ENCODE measurements at regions not wholly inside any gene's neighbourhood (a gene's known extent, or its start where the extent isn't known, plus 50 kb on each side); places are given as distances from the start of the nearest gene placed in this dataset.

DNA sequence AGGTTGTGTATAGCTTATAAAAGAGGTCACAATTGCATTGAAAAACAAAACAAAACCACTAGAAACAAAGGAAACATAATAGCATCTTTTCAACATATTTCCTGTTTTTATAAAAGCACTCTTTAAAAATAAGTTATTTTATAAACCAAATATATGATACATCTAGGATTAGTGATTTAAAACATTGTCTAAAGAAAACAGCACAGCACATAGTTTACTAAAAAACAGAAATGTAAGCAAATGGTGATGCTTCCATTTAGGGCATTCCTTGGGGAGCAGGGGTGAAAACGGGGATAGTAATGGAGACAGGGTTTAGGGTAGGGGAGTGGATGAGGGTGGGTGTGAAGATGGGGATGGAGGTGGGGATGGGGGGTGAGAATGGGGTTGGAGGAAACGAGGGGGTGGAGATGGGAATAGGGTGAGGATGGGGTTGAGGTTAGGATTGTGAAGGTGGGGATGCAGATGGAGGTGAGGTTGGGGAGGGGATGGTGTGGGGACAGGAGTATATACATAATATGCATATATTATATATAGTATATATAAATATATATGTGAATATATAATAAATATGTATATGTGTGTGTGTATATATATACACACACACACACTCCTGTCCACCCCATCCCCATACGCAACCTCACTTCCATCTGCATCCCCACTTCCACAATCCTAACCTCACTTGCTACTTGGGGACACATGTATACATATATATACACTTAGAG lies 1519.5 kb downstream of the CDH11 start:
- H3K9ac ChIP-seq (ENCODE audit: low read length) = no peak overlapping the region
- H4K20me1 ChIP-seq (ENCODE audit: insufficient read depth) = no peaks in the 10 kb centered on the region
- no peak overlapping the region for H3K4me2 ChIP-seq (ENCODE audit: low read length)
- H3K36me3 ChIP-seq (ENCODE audit: insufficient read depth, low read length) = no peaks in the 10 kb centered on the region
- no peak overlapping the region for H3K27ac ChIP-seq (ENCODE audit: low read length)
- H3K9me2 ChIP-seq (ENCODE audit: insufficient read depth, low read length) = no peaks in the 10 kb centered on the region
- no peak overlapping the region for H2AFZ ChIP-seq (ENCODE audit: low read depth, low read length)
- H3K9me3 ChIP-seq (ENCODE audit: low read length) = no peaks in the 10 kb centered on the region
- H3K27me3 ChIP-seq (ENCODE audit: insufficient read depth, low read depth, low read length) = no peaks in the 10 kb centered on the region
- TF ChIP-seq SMC3 (conservative IDR thresholded peaks at IDR 0.05; ENCODE audit: poor library complexity) = no peak
- TF ChIP-seq EP300 (conservative IDR thresholded peaks at IDR 0.05; ENCODE audit: poor library complexity, severe bottlenecking) = no peak
- TF ChIP-seq POLR2AphosphoS5 (IDR thresholded peaks at IDR 0.05) = no peak
- TF ChIP-seq MXI1 (conservative IDR thresholded peaks at IDR 0.05; ENCODE audit: poor library complexity, severe bottlenecking) = no peak
- no peak for TF ChIP-seq TAF1 (IDR thresholded peaks at IDR 0.05; ENCODE audit: low read depth)
- TF ChIP-seq, protein P1, sequence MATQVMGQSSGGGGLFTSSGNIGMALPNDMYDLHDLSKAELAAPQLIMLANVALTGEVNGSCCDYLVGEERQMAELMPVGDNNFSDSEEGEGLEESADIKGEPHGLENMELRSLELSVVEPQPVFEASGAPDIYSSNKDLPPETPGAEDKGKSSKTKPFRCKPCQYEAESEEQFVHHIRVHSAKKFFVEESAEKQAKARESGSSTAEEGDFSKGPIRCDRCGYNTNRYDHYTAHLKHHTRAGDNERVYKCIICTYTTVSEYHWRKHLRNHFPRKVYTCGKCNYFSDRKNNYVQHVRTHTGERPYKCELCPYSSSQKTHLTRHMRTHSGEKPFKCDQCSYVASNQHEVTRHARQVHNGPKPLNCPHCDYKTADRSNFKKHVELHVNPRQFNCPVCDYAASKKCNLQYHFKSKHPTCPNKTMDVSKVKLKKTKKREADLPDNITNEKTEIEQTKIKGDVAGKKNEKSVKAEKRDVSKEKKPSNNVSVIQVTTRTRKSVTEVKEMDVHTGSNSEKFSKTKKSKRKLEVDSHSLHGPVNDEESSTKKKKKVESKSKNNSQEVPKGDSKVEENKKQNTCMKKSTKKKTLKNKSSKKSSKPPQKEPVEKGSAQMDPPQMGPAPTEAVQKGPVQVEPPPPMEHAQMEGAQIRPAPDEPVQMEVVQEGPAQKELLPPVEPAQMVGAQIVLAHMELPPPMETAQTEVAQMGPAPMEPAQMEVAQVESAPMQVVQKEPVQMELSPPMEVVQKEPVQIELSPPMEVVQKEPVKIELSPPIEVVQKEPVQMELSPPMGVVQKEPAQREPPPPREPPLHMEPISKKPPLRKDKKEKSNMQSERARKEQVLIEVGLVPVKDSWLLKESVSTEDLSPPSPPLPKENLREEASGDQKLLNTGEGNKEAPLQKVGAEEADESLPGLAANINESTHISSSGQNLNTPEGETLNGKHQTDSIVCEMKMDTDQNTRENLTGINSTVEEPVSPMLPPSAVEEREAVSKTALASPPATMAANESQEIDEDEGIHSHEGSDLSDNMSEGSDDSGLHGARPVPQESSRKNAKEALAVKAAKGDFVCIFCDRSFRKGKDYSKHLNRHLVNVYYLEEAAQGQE (IDR thresholded peaks at IDR 0.05; ENCODE audit: borderline replicate concordance) = no peak
- no peak for TF ChIP-seq EZH2 (IDR thresholded peaks at IDR 0.05; ENCODE audit: borderline replicate concordance, insufficient read depth, low read length, poor library complexity, severe bottlenecking)
- H3K79me2 ChIP-seq (replicated peaks; ENCODE audit: insufficient read depth, low read length) = no peaks in the 10 kb centered on the region
- H3K4me3 ChIP-seq (ENCODE audit: low read length) = no peak overlapping the region
- H3F3A ChIP-seq (ENCODE audit: insufficient read depth, low read length, poor library complexity, severe bottlenecking) = no peaks in the 10 kb centered on the region

DNA sequence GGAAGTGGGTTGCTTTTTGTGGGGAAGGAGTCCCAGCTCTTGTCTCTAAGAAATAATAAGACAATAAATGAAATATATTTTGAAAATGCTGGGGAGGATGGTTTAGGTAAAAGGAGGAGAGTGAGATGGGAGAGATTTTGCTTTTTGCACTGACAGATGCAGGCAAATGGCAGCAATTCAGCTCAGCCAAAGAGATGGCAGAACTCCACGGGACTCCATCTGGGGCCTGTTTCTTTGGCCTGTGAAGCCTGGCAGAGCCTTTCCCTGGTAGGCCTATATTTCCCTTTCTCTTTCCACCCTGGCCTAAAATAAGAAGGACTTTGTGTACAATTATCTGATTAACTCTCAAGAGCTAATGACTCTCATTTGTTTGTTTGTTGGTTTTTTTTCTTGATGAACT lies 1525.1 kb downstream of the CDH11 start:
- no peaks in the 10 kb centered on the region for H3K79me2 ChIP-seq (replicated peaks; ENCODE audit: insufficient read depth, low read length)
- no peaks in the 10 kb centered on the region for H3K36me3 ChIP-seq (ENCODE audit: insufficient read depth, low read length)
- H3K9ac ChIP-seq (ENCODE audit: low read length) = no peak overlapping the region
- no peaks in the 10 kb centered on the region for H3F3A ChIP-seq (ENCODE audit: insufficient read depth, low read length, poor library complexity, severe bottlenecking)
- no peak overlapping the region for H3K4me3 ChIP-seq (ENCODE audit: low read length)
- no peaks in the 10 kb centered on the region for H3K9me2 ChIP-seq (ENCODE audit: insufficient read depth, low read length)
- no peaks in the 10 kb centered on the region for H3K27me3 ChIP-seq (ENCODE audit: insufficient read depth, low read depth, low read length)
- H4K20me1 ChIP-seq (ENCODE audit: insufficient read depth) = no peaks in the 10 kb centered on the region
- H3K4me2 ChIP-seq (ENCODE audit: low read length) = no peak overlapping the region
- H2AFZ ChIP-seq (ENCODE audit: low read depth, low read length) = no peak overlapping the region
- no peaks in the 10 kb centered on the region for H3K9me3 ChIP-seq (ENCODE audit: low read length)
- no peak for TF ChIP-seq POLR2AphosphoS5 (IDR thresholded peaks at IDR 0.05)
- TF ChIP-seq SMC3 (conservative IDR thresholded peaks at IDR 0.05; ENCODE audit: poor library complexity) = no peak
- TF ChIP-seq TAF1 (IDR thresholded peaks at IDR 0.05; ENCODE audit: low read depth) = no peak
- no peak for TF ChIP-seq EP300 (conservative IDR thresholded peaks at IDR 0.05; ENCODE audit: poor library complexity, severe bottlenecking)
- TF ChIP-seq RAD21 (conservative IDR thresholded peaks at IDR 0.05) = no peak
- no peak for TF ChIP-seq MXI1 (conservative IDR thresholded peaks at IDR 0.05; ENCODE audit: poor library complexity, severe bottlenecking)
- TF ChIP-seq, protein P2, sequence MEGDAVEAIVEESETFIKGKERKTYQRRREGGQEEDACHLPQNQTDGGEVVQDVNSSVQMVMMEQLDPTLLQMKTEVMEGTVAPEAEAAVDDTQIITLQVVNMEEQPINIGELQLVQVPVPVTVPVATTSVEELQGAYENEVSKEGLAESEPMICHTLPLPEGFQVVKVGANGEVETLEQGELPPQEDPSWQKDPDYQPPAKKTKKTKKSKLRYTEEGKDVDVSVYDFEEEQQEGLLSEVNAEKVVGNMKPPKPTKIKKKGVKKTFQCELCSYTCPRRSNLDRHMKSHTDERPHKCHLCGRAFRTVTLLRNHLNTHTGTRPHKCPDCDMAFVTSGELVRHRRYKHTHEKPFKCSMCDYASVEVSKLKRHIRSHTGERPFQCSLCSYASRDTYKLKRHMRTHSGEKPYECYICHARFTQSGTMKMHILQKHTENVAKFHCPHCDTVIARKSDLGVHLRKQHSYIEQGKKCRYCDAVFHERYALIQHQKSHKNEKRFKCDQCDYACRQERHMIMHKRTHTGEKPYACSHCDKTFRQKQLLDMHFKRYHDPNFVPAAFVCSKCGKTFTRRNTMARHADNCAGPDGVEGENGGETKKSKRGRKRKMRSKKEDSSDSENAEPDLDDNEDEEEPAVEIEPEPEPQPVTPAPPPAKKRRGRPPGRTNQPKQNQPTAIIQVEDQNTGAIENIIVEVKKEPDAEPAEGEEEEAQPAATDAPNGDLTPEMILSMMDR (IDR thresholded peaks at IDR 0.05; ENCODE audit: poor library complexity, severe bottlenecking) = no peak
- no peak for TF ChIP-seq EZH2 (IDR thresholded peaks at IDR 0.05; ENCODE audit: borderline replicate concordance, insufficient read depth, low read length, poor library complexity, severe bottlenecking)
- TF ChIP-seq, protein P1 (IDR thresholded peaks at IDR 0.05; ENCODE audit: borderline replicate concordance) = no peak
- no peak overlapping the region for H3K27ac ChIP-seq (ENCODE audit: low read length)
